ENCODE measurements at regions not wholly inside any gene's neighbourhood (a gene's known extent, or its start where the extent isn't known, plus 50 kb on each side); places are given as distances from the start of the nearest gene placed in this dataset.

- DNase-seq (ENCODE audit: low read depth, low spot score) = no peak
- CTCF ChIA-PET = interaction anchor here (0.6 to 1.8 kb wide), 3 partner anchors 32 to 536 kb away, joined by 3 to 11 read pairs (median 9); no protein-coding TSS in a partner anchor
- POLR2A ChIA-PET = no interaction called here
- Histone ChIP-seq H3K27ac (ENCODE audit: low read depth, low read length) (no peak overlapping the region), H3K27me3 (ENCODE audit: control insufficient read depth, insufficient read depth, low read length) (no peaks in the 10 kb centered on the region), H3K9me3 (ENCODE audit: control insufficient read depth, insufficient read depth, low read length) (peaks cover 7% of the 10 kb centered on the region; the same call in 1 of the 2 replicates), H3K4me3 (ENCODE audit: low read depth, low read length) (no peak overlapping the region)
- TF ChIP-seq, protein P1, sequence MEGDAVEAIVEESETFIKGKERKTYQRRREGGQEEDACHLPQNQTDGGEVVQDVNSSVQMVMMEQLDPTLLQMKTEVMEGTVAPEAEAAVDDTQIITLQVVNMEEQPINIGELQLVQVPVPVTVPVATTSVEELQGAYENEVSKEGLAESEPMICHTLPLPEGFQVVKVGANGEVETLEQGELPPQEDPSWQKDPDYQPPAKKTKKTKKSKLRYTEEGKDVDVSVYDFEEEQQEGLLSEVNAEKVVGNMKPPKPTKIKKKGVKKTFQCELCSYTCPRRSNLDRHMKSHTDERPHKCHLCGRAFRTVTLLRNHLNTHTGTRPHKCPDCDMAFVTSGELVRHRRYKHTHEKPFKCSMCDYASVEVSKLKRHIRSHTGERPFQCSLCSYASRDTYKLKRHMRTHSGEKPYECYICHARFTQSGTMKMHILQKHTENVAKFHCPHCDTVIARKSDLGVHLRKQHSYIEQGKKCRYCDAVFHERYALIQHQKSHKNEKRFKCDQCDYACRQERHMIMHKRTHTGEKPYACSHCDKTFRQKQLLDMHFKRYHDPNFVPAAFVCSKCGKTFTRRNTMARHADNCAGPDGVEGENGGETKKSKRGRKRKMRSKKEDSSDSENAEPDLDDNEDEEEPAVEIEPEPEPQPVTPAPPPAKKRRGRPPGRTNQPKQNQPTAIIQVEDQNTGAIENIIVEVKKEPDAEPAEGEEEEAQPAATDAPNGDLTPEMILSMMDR (IDR thresholded peaks at IDR 0.05; ENCODE audit: low read depth, low read length) = no peak
These were observed 295.9 kb downstream of the PSAT1 start for GRCh38 chr9:78592811-78593210.

- Histone ChIP-seq H3K27ac (ENCODE audit: low read depth, low read length) (no peak overlapping the region), H3K9me3 (ENCODE audit: control insufficient read depth, insufficient read depth, low read length) (peaks cover 5% of the 10 kb centered on the region; the same call in 1 of the 2 replicates), H3K27me3 (ENCODE audit: control insufficient read depth, insufficient read depth, low read length) (no peaks in the 10 kb centered on the region), H3K4me3 (ENCODE audit: low read depth, low read length) (no peak overlapping the region)
- ChIA-PET CTCF (no interaction called here), POLR2A (no interaction called here)
- DNase-seq (ENCODE audit: low read depth, low spot score) = no peak
- TF ChIP-seq, protein P1 (IDR thresholded peaks at IDR 0.05; ENCODE audit: low read depth, low read length) = no peak
These were observed 298.4 kb downstream of the PSAT1 start for GRCh38 chr9:78595200-78595945.

DNA sequence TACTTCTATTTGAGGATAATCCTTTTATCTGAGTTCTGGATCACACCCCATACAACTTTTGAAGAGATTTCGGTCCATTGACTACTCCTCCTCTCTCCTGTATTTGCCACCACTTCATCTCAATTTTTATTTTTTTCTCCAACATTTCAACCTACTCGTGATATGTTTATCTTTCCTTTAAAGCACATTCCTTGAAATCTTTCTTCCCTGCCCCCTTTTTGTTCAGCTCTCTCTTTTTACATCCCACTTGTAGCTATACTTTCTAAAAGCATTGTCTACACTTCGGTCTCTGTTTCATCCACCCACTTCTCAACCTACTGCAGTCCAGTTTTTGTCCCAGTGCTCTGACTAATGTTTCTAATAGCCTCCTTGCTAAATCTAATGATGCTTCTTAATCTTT is 299.4 kb downstream of the PSAT1 start:
- Histone ChIP-seq H3K27me3 (ENCODE audit: control insufficient read depth, insufficient read depth, low read length) (no peaks in the 10 kb centered on the region), H3K9me3 (ENCODE audit: control insufficient read depth, insufficient read depth, low read length) (peaks cover 5% of the 10 kb centered on the region; the same call in 1 of the 2 replicates), H3K4me3 (ENCODE audit: low read depth, low read length) (no peak overlapping the region), H3K27ac (ENCODE audit: low read depth, low read length) (no peak overlapping the region)
- TF ChIP-seq, protein P1 (IDR thresholded peaks at IDR 0.05; ENCODE audit: low read depth, low read length) = no peak
- CTCF ChIA-PET = interaction anchor here (2.2 kb wide), 1 partner anchor 157 kb away, joined by 6 read pairs; no protein-coding TSS in a partner anchor
- DNase-seq (ENCODE audit: low read depth, low spot score) = no peak
- POLR2A ChIA-PET = interaction anchor here (0.6 kb wide), 1 partner anchor 975 kb away, joined by 4 read pairs; the partner anchor contains the start of gene TLE4

DNA sequence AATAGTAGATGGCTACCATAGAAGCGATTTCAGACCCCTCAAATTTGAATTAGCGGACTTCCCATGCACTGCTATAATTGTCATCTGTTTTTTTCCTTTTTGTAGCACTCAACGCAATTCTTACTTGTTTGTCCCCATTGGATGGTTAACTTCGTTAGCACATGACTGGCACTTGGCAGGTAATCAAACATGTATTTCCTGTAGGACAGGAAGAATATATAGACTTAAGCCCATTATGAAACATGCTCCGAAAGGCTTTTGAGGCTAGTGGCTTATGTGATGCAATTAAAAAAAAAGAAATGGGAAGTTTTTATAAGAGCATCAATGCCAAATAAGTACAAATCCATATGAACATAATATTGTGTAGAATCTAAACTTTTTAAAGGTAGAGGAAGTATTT is 301.2 kb downstream of the PSAT1 start:
- POLR2A ChIA-PET = no interaction called here

More for the DNA sequence above, 301.2 kb downstream of the PSAT1 start:
- H3K27ac ChIP-seq (ENCODE audit: low read depth, low read length) = no peak overlapping the region
- H3K27me3 ChIP-seq (ENCODE audit: control insufficient read depth, insufficient read depth, low read length) = no peaks in the 10 kb centered on the region
- H3K9me3 ChIP-seq (ENCODE audit: control insufficient read depth, insufficient read depth, low read length) = peaks cover 5% of the 10 kb centered on the region; the same call in 1 of the 2 replicates
- CTCF ChIA-PET = interaction anchor here (2.2 kb wide), 1 partner anchor 159 kb away, joined by 6 read pairs; no protein-coding TSS in a partner anchor
- no peak overlapping the region for H3K4me3 ChIP-seq (ENCODE audit: low read depth, low read length)
- TF ChIP-seq, protein P1 (IDR thresholded peaks at IDR 0.05; ENCODE audit: low read depth, low read length) = no peak
- no peak for DNase-seq (ENCODE audit: low read depth, low spot score)
